GM21825 (cell line): ENCODE measurements at regions not wholly inside any gene's neighbourhood (a gene's known extent, or its start where the extent isn't known, plus 50 kb on each side); places are given as distances from the start of the nearest gene placed in this dataset.

Experiments used
- ATAC-seq: cut with Tn5 transposase; IDR thresholded peaks from one replicate; pipeline ENCODE4 v1.9.1; 2021; ENCODE audit warnings: mild to moderate bottlenecking, moderate library complexity; ENCODE audit not compliant: unreplicated experiment

GRCh38 chr17:34182036-34182803, 72.9 kb upstream of the CCL2 start:
- no peak for ATAC-seq

GRCh38 chr17:34195987-34196386, 59.1 kb upstream of the CCL2 start:
- ATAC-seq, result no peak

DNA sequence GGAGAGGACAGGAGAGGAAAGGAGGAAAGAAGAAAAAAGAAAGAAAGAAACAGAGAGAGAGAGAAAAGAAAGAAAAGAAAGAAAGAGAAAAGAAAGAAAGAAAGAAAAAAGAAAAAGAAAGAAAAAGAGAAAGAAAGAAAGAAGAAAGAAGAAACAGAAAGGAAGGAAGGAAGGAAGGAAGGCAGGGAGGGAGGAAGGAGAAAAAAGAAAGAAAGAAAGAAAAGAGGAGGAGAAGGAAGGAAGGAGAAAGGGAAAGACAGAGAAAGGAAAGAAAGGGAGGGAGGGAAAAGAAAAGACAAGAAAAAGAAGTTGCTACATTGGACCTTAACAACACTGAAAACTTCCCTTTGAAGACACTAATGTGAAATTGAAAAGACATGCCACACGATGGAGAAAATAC, 56.6 kb upstream of the CCL2 start:
- no peak for ATAC-seq

DNA sequence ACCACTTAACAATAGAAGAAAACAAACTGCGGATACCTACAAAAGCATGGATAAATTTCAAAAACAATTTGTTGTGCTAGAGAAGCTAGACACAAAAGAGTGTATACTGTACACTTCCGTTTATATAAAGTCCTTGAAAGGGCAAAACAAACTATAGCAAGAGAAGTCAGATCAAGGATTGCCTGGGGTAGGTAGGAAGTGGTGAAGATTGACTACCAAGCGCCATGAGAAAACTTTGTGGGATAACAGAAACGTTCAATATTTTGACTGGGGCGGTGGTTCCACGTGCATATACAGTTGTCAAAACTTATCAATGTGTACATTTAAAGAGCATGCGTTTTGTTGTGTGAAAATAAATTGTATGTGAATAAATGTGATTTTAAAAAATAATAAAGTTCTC, 55.6 kb upstream of the CCL2 start:
- ATAC-seq, result no peak

DNA sequence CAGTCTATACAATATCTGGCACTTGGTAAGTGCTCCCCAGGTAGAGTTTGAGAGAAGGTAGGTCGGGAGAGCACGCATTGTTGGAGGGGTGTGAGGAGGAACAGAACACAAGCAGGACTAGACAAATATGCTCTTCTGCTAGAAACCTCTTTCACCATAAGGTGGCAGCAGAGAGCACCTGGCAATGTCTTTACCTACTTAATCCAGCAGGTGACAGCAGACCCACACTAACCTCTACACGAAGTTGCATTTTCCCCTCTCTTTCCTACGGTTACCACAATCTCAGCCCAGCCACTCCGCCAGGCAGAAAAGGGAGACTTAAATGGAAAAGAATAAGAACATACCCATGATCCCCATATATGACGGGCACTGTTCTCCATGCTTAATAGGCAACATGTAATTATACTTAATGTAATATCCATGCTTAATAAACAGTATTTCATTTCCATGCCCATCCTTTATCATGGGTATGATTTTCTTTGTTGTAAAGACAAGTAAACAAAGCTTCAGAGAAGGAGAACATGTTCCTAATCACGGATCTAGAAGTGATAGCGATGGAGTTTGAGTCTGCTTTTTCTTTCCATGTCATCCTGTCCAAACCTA, 55.1 kb upstream of the CCL2 start:
- ATAC-seq, result no peak

DNA sequence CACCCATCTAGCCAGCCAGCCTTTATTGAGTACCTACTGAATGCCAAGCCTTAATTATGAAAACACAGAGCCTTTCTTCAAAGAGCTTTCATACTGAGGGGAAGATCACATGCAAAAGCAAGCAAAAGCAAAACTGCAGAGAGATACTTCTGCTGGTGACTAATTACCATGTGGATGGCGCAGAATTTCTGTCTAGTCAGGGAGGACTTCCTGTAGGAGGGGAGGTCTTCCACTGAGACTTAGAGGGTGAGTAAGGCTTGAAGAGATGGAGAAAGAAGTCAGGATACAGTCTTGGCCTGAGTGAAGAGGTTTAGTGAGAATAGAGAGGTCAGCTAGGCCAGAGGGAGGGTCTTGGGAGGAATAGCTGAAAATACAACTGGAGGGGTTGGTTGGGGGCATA, 53.9 kb upstream of the CCL2 start:
- no peak for ATAC-seq

- ATAC-seq, result no peak
Measured at GRCh38 chr17:34201767-34202166, 53.3 kb upstream of the CCL2 start.

GRCh38 chr17:34203018-34203638, 52.0 kb upstream of the CCL2 start:
- ATAC-seq, result no peak

GRCh38 chr17:34204402-34204801, 50.7 kb upstream of the CCL2 start:
- ATAC-seq, result no peak
